22Rv1 (cell line): ENCODE measurements at regions not wholly inside any gene's neighbourhood (a gene's known extent, or its start where the extent isn't known, plus 50 kb on each side); places are given as distances from the start of the nearest gene placed in this dataset.

Experiments
- ZFX ChIP-seq: fragments of 450-650 bp; IDR thresholded peaks from 2 replicates; pipeline ENCODE4 v1.6.1; 2017; ENCODE audit warnings: antibody characterized with exemption, borderline replicate concordance
- TF ChIP-seq, protein P1 (sequence below): fragments of 450-650 bp; IDR thresholded peaks from 2 replicates; pipeline ENCODE4 v1.5.1; 2017; ENCODE audit warnings: mild to moderate bottlenecking

DNA sequence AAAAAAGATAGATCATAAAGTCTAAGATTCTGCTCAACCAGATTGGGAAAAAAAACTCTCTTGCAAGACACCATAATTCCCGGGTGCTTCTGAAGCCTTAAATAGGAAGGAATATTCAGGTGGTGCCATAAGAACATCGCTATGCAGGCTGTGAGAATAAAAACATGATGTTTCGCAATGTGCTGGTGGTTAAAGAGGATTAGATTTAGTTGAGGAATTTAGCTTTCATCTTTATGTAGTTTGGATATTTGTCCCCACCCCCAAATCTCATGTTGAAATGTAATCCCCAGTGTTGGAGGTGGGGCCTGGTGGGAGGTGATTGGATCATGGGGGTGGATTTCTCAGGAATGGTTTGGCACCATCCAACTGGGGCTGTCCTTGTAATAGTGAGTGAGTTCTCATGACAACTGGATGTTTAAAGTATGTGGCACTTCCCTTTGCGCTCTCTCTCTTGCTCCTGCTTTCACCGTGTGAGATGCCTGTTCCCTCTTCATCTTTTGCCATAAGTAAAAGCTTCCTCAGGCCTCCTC lies 132.2 kb downstream of the AKAIN1 start:
- TF ChIP-seq, protein P1, sequence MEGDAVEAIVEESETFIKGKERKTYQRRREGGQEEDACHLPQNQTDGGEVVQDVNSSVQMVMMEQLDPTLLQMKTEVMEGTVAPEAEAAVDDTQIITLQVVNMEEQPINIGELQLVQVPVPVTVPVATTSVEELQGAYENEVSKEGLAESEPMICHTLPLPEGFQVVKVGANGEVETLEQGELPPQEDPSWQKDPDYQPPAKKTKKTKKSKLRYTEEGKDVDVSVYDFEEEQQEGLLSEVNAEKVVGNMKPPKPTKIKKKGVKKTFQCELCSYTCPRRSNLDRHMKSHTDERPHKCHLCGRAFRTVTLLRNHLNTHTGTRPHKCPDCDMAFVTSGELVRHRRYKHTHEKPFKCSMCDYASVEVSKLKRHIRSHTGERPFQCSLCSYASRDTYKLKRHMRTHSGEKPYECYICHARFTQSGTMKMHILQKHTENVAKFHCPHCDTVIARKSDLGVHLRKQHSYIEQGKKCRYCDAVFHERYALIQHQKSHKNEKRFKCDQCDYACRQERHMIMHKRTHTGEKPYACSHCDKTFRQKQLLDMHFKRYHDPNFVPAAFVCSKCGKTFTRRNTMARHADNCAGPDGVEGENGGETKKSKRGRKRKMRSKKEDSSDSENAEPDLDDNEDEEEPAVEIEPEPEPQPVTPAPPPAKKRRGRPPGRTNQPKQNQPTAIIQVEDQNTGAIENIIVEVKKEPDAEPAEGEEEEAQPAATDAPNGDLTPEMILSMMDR: no peak
- no peak for TF ChIP-seq ZFX
